Upper lobe of right lung (tissue), 1 donor: ENCODE measurements at regions not wholly inside any gene's neighbourhood (a gene's known extent, or its start where the extent isn't known, plus 50 kb on each side); places are given as distances from the start of the nearest gene placed in this dataset.
"Not testable (repeated sequence)": the region's sequence is repeated elsewhere in the genome, so short reads cannot be mapped to it uniquely, and the experiment has no call there.

ENCODE experiments used
- ATAC-seq: fragments of 200-7000 bp; cut with Tn5 transposase; one replicate; pipeline ENCODE4 v1.9.1; 2020; ENCODE audit warnings: mild to moderate bottlenecking, moderate library complexity
- DNase-seq: peaks from one replicate; pipeline ENCODE4 v3.0.0-alpha.2; 2020
- H3K27ac ChIP-seq: fragments of 200-600 bp; one replicate; pipeline ENCODE4 v1.8.0; 2022
- H3K27me3 ChIP-seq: fragments of 200-600 bp; one replicate; pipeline ENCODE4 v1.8.0; 2022; ENCODE audit warnings: mild to moderate bottlenecking
- H3K36me3 ChIP-seq: fragments of 200-600 bp; one replicate; pipeline ENCODE4 v1.8.0; 2022
- H3K4me1 ChIP-seq: fragments of 200-600 bp; one replicate; pipeline ENCODE4 v1.8.0; 2022
- H3K4me3 ChIP-seq: fragments of 200-600 bp; one replicate; pipeline ENCODE4 v1.8.0; 2022; ENCODE audit warnings: mild to moderate bottlenecking
- H3K9me3 ChIP-seq: fragments of 200-600 bp; one replicate; pipeline ENCODE4 v1.8.0; 2022
- intact Hi-C: fragments of 100-400 bp; cut with DNase I; formaldehyde crosslinking; loops from one replicate; pipeline ENCODE4 v1.11.0; 2022
- TF ChIP-seq, protein P1 (sequence below): fragments of 200-600 bp; IDR thresholded peaks from one replicate; pipeline ENCODE4 v1.8.0; 2022; ENCODE audit warnings: antibody characterized with exemption
- donor health status: DM: no; HTN: yes; CAD: no; lungs with severe emphysema.

DNA sequence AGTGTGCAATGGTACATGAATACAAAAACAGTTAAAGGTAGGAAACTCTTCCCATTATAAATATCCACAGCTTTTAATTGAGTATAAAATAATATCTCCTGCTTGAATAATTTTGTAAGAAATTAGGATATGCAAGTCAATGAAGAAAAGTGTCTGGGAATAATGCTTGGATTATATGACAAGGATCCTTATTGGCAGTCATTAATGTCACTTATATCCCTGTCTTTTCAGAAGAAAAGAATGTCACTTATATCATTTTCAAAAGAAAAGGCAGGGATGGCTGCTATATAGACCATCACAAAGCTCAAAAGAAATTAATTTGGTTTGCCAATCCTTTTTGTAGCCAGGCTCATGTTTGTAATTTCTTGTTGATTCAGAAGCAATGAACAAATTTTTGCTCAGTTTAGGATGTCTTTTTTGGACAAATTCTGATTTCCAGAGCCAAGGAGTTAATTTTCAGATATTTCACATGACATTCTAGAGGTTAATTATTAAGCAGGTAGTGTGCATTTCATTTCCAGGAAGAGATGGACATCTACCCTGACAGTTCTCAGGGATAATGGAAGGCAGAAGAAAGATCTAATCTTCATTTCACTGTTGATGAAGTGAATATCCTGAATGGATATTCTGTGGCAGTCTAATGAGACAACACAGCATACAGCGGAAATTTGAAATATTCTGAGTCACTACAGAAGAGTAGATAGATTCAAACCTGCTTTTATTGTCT is 299.8 kb downstream of the RPS29 start:
- no peak for ATAC-seq
- Histone ChIP-seq H3K4me1 (no peaks in the 10 kb centered on the region), H3K9me3 (no peaks in the 10 kb centered on the region), H3K36me3 (no peaks in the 10 kb centered on the region), H3K27me3 (no peaks in the 10 kb centered on the region), H3K27ac (no peak overlapping the region), H3K4me3 (no peak overlapping the region)
- DNase-seq = no peak
- TF ChIP-seq, protein P1, sequence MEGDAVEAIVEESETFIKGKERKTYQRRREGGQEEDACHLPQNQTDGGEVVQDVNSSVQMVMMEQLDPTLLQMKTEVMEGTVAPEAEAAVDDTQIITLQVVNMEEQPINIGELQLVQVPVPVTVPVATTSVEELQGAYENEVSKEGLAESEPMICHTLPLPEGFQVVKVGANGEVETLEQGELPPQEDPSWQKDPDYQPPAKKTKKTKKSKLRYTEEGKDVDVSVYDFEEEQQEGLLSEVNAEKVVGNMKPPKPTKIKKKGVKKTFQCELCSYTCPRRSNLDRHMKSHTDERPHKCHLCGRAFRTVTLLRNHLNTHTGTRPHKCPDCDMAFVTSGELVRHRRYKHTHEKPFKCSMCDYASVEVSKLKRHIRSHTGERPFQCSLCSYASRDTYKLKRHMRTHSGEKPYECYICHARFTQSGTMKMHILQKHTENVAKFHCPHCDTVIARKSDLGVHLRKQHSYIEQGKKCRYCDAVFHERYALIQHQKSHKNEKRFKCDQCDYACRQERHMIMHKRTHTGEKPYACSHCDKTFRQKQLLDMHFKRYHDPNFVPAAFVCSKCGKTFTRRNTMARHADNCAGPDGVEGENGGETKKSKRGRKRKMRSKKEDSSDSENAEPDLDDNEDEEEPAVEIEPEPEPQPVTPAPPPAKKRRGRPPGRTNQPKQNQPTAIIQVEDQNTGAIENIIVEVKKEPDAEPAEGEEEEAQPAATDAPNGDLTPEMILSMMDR = no peak
- intact Hi-C loops = no loop called here

DNA sequence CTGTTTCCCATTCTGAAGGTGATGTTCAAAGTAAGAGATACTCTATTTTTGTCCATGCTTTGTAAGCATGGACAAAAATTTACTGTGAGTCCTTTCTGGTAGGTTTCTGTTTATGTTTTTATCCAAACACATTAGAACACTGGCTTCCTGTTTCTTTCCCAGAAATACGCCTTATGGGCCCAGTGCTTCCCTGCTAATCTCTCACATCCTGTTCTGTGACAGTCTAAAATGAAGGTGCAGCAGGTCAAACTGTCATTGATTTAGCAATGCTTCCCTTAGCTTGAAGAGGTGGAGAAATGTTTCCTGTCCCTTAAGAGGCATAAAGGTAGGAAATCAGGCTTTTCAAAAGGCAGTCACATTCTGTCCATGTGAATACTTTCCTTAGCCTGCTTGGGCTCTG is 305.6 kb downstream of the RPS29 start:
- peaks cover 3% of the 10 kb centered on the region for H3K4me1 ChIP-seq
- DNase-seq (no peak), ATAC-seq (no peak)
- intact Hi-C loops = no loop called here
- TF ChIP-seq, protein P1 = no peak
- H3K27me3 ChIP-seq = no peaks in the 10 kb centered on the region
- no peak overlapping the region for H3K4me3 ChIP-seq
- H3K27ac ChIP-seq = no peak overlapping the region
- H3K9me3 ChIP-seq = no peaks in the 10 kb centered on the region
- no peaks in the 10 kb centered on the region for H3K36me3 ChIP-seq

DNA sequence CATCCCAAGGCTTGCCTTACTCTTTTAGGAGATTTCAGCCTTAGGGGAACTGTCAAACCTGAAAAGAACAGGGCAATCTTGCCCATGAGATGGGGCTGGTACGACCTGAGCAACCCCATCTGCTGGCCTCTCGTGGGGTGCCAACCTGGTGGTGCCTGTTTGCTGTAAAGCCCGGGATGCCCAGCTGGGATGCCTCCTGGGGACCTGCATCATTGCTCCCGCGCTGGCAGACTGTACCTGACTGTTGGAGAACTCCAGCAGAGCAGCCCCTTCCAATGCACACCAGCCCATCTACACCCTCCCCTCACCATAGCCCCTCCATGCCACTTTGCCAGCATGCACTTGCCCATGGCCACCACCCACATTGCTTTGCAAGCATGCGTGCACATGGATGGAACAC is 335.7 kb downstream of the RPS29 start:
- DNase-seq (no peak), ATAC-seq (peak; percentile 34)
- no peaks in the 10 kb centered on the region for H3K27me3 ChIP-seq
- intact Hi-C loops = no loop called here
- no peaks in the 10 kb centered on the region for H3K36me3 ChIP-seq
- TF ChIP-seq, protein P1 = no peak
- H3K4me3 ChIP-seq = no peak overlapping the region
- H3K4me1 ChIP-seq = no peaks in the 10 kb centered on the region
- H3K27ac ChIP-seq = no peak overlapping the region
- no peaks in the 10 kb centered on the region for H3K9me3 ChIP-seq

DNA sequence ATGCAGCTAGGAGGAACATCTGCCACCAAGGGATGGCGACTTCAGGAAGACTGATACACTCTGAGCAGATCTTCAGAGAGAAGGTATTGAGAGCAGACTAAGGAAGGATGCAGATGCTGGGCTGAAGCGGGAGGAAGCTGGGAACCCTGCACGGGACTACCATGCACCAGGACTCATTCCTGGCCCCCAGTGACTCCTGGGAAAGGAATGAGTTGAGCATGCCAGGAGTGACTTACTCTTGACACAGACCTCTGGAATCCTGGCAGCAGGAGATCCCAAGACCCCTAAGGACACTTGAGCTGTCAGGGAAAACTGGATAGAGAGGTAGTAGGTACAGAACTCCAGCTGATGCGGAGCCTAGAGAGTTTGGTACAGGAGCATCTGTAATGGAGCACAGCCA is 336.1 kb downstream of the RPS29 start:
- DNase-seq = no peak
- TF ChIP-seq, protein P1 = no peak
- Histone ChIP-seq H3K27ac (no peak overlapping the region), H3K36me3 (no peaks in the 10 kb centered on the region), H3K4me1 (no peaks in the 10 kb centered on the region), H3K9me3 (no peaks in the 10 kb centered on the region), H3K27me3 (no peaks in the 10 kb centered on the region), H3K4me3 (no peak overlapping the region)
- ATAC-seq = no peak
- intact Hi-C loops = no loop called here

DNA sequence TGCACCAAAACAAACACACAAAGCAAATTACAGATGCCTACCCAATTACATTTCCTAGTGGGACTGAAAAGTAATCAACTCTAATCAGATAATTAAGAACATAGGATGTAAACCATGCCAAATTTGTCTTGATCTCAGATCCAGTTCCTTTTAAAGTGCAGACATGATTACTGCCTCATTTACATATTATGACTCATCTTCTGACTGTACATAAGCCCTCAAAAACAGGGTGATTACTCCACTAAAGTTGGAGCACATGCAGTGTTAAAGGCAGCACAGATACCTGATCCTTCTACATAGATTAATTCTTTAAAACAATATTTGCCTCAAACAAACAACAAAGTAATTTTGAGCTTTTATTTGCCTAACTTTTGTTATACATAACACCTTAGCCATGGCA is 337.2 kb downstream of the RPS29 start:
- Histone ChIP-seq H3K9me3 (no peaks in the 10 kb centered on the region), H3K36me3 (no peaks in the 10 kb centered on the region), H3K27ac (no peak overlapping the region), H3K4me3 (no peak overlapping the region), H3K27me3 (no peaks in the 10 kb centered on the region), H3K4me1 (no peaks in the 10 kb centered on the region)
- ATAC-seq (no peak), DNase-seq (no peak)
- intact Hi-C loops = no loop called here
- TF ChIP-seq, protein P1 = no peak

DNA sequence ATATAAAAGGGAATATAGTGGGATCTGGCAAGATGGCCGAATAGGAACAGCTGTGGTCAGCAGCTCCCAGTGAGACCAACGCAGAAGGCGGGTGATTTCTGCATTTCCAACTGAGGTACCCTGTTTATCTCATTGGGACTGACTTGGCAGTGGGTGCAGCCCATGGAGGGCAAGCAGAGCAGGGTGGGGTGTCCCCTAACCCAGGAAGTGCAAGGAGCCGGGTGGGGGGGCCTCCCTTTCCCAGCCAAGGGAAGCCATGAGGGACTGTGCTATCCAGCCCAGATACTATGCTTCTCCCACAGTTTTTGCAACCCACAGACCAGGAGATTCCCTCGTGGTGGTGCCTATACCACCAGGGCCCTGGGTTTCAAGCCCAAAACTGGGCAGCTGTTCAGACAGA is 342.4 kb downstream of the RPS29 start:
- H3K27me3 ChIP-seq, H3K9me3 ChIP-seq, H3K4me1 ChIP-seq, H3K27ac ChIP-seq, H3K36me3 ChIP-seq, intact Hi-C loops, H3K4me3 ChIP-seq, DNase-seq, ATAC-seq: not testable (repeated sequence)
